HEK293 (cell line): ENCODE measurements at regions not wholly inside any gene's neighbourhood (a gene's known extent, or its start where the extent isn't known, plus 50 kb on each side); places are given as distances from the start of the nearest gene placed in this dataset.
"Not testable (repeated sequence)": the region's sequence is repeated elsewhere in the genome, so short reads cannot be mapped to it uniquely, and the experiment has no call there.

ENCODE experiments used
- KLF1 ChIP-seq: fragments of 450-650 bp; formaldehyde crosslinking; IDR thresholded peaks from 2 replicates; pipeline ENCODE4 v1.5.1; 2016; ENCODE audit warnings: missing biosample characterization, missing genetic modification characterization
- KLF16 ChIP-seq: fragments of 450-650 bp; formaldehyde crosslinking; IDR thresholded peaks from 2 replicates; pipeline ENCODE4 v1.5.1; 2017; ENCODE audit warnings: missing biosample characterization, missing genetic modification characterization
- TRIM28 ChIP-seq: IDR thresholded peaks from 2 replicates; pipeline ENCODE4 v1.6.1; 2011; ENCODE audit warnings: low read length, control low read depth, borderline replicate concordance
- ZNF114 ChIP-seq: fragments of 450-650 bp; formaldehyde crosslinking; IDR thresholded peaks from 2 replicates; pipeline ENCODE4 v1.5.0; 2017; ENCODE audit warnings: missing biosample characterization, missing genetic modification characterization
- ZNF768 ChIP-seq: fragments of 450-650 bp; formaldehyde crosslinking; IDR thresholded peaks from 2 replicates; pipeline ENCODE4 v1.5.1; 2018; ENCODE audit warnings: missing biosample characterization, mild to moderate bottlenecking, missing genetic modification characterization
- TF ChIP-seq, protein P1 (sequence below): fragments of 450-650 bp; formaldehyde crosslinking; IDR thresholded peaks from 2 replicates; pipeline ENCODE4 v1.5.1; 2016; ENCODE audit warnings: missing biosample characterization, missing genetic modification characterization
- TF ChIP-seq, protein P2 (sequence below): fragments of 450-650 bp; formaldehyde crosslinking; IDR thresholded peaks from 2 replicates; pipeline ENCODE4; 2016; ENCODE audit warnings: missing biosample characterization, missing genetic modification characterization
- TF ChIP-seq, protein P3 (sequence below): fragments of 450-650 bp; formaldehyde crosslinking; IDR thresholded peaks from 2 replicates; pipeline ENCODE4 v1.5.1; 2016; ENCODE audit warnings: missing biosample characterization, missing genetic modification characterization
- TF ChIP-seq, protein P4 (sequence below): fragments of 450-650 bp; formaldehyde crosslinking; IDR thresholded peaks from 2 replicates; pipeline ENCODE4 v1.5.1; 2016; ENCODE audit warnings: missing biosample characterization, missing genetic modification characterization
- TF ChIP-seq, protein P5 (sequence below): fragments of 450-650 bp; formaldehyde crosslinking; optimal IDR thresholded peaks from 2 replicates; pipeline ENCODE3; 2016; ENCODE audit warnings: missing biosample characterization, mild to moderate bottlenecking, missing genetic modification characterization

DNA sequence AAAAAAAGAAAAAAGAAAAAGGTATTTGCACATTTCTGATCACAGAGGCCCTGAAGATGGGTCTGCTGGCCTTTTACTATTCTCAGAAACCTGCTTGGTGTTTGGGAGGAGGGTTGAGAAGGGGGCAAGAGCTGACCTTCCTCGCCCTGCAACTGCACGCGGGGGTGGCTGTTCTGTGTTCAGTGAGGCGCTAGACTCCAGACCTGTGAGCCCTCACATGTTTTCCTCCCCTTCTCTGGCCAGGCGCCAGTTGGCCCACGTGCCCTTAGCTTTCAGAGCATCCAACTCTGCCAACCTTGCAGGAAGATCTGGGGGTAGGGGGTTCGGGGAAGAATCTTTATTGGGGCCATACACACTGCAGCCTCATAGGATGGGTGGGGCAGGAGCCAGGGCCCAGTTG is 123.8 kb downstream of the SEPTIN7 start:
- TF ChIP-seq, protein P1, sequence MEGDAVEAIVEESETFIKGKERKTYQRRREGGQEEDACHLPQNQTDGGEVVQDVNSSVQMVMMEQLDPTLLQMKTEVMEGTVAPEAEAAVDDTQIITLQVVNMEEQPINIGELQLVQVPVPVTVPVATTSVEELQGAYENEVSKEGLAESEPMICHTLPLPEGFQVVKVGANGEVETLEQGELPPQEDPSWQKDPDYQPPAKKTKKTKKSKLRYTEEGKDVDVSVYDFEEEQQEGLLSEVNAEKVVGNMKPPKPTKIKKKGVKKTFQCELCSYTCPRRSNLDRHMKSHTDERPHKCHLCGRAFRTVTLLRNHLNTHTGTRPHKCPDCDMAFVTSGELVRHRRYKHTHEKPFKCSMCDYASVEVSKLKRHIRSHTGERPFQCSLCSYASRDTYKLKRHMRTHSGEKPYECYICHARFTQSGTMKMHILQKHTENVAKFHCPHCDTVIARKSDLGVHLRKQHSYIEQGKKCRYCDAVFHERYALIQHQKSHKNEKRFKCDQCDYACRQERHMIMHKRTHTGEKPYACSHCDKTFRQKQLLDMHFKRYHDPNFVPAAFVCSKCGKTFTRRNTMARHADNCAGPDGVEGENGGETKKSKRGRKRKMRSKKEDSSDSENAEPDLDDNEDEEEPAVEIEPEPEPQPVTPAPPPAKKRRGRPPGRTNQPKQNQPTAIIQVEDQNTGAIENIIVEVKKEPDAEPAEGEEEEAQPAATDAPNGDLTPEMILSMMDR = not testable (repeated sequence)
- TF ChIP-seq, protein P2, sequence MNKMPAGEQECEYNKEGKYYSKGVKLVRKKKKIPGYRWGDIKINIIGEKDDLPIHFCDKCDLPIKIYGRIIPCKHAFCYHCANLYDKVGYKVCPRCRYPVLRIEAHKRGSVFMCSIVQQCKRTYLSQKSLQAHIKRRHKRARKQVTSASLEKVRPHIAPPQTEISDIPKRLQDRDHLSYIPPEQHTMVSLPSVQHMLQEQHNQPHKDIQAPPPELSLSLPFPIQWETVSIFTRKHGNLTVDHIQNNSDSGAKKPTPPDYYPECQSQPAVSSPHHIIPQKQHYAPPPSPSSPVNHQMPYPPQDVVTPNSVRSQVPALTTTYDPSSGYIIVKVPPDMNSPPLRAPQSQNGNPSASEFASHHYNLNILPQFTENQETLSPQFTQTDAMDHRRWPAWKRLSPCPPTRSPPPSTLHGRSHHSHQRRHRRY (tag by site-specific recombination) = not testable (repeated sequence)
- TF ChIP-seq, protein P3, sequence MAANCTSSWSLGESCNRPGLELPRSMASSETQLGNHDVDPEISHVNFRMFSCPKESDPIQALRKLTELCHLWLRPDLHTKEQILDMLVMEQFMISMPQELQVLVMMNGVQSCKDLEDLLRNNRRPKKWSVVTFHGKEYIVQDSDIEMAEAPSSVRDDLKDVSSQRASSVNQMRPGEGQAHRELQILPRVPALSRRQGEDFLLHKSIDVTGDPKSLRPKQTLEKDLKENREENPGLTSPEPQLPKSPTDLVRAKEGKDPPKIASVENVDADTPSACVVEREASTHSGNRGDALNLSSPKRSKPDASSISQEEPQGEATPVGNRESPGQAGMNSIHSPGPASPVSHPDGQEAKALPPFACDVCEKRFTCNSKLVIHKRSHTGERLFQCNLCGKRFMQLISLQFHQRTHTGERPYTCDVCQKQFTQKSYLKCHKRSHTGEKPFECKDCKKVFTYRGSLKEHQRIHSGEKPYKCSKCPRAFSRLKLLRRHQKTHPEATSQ (tag by site-specific recombination) = not testable (repeated sequence)
- not testable (repeated sequence) for TF ChIP-seq KLF16 (tag by site-specific recombination); ZNF768 (tag by site-specific recombination); KLF1; TRIM28; ZNF114 (tag by site-specific recombination)
- TF ChIP-seq, protein P4, sequence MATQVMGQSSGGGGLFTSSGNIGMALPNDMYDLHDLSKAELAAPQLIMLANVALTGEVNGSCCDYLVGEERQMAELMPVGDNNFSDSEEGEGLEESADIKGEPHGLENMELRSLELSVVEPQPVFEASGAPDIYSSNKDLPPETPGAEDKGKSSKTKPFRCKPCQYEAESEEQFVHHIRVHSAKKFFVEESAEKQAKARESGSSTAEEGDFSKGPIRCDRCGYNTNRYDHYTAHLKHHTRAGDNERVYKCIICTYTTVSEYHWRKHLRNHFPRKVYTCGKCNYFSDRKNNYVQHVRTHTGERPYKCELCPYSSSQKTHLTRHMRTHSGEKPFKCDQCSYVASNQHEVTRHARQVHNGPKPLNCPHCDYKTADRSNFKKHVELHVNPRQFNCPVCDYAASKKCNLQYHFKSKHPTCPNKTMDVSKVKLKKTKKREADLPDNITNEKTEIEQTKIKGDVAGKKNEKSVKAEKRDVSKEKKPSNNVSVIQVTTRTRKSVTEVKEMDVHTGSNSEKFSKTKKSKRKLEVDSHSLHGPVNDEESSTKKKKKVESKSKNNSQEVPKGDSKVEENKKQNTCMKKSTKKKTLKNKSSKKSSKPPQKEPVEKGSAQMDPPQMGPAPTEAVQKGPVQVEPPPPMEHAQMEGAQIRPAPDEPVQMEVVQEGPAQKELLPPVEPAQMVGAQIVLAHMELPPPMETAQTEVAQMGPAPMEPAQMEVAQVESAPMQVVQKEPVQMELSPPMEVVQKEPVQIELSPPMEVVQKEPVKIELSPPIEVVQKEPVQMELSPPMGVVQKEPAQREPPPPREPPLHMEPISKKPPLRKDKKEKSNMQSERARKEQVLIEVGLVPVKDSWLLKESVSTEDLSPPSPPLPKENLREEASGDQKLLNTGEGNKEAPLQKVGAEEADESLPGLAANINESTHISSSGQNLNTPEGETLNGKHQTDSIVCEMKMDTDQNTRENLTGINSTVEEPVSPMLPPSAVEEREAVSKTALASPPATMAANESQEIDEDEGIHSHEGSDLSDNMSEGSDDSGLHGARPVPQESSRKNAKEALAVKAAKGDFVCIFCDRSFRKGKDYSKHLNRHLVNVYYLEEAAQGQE (tag by site-specific recombination) = not testable (repeated sequence)
- TF ChIP-seq, protein P5, sequence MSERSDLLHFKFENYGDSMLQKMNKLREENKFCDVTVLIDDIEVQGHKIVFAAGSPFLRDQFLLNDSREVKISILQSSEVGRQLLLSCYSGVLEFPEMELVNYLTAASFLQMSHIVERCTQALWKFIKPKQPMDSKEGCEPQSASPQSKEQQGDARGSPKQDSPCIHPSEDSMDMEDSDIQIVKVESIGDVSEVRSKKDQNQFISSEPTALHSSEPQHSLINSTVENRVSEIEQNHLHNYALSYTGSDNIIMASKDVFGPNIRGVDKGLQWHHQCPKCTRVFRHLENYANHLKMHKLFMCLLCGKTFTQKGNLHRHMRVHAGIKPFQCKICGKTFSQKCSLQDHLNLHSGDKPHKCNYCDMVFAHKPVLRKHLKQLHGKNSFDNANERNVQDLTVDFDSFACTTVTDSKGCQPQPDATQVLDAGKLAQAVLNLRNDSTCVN (tag by site-specific recombination) = not testable (repeated sequence)
